Fibroblast of mammary gland (primary cell): ENCODE measurements at regions not wholly inside any gene's neighbourhood (a gene's known extent, or its start where the extent isn't known, plus 50 kb on each side); places are given as distances from the start of the nearest gene placed in this dataset.
A peak's percentile ranks its signal among the peaks of the same experiment; 100 is the strongest.

Experiments used
- DNase-seq: peaks from one replicate; pipeline ENCODE4 v3.0.0-alpha.2; 2010; ENCODE audit warnings: low read depth
- H3K4me3 ChIP-seq: 2 replicates; pipeline ENCODE4 v1.5.1; 2011; ENCODE audit warnings: low read depth, mild to moderate bottlenecking, low read length, moderate library complexity; ENCODE audit not compliant: control insufficient read depth
- TF ChIP-seq, protein P1 (sequence below): conservative IDR thresholded peaks from 2 replicates; pipeline ENCODE4 v1.5.1; 2011; ENCODE audit warnings: low read depth, low read length, inconsistent platforms; ENCODE audit not compliant: control insufficient read depth, insufficient read depth

DNA sequence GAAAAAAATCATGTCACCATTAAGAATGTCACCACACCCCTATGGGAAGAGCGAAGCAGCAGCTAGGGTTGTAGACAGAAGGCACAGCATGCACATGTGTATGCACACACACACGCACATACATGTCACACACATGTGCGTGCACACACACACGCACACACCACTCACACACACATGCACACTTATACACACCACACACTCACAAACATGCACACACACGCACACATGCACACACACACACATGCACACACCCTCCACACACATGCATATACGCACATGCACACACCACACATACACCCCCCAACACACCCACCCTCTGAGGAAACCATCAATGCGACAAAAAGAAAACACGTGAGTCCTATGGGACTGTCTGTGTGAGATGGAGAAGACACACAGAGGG, 205.4 kb downstream of the ENGASE start:
- H3K4me3 ChIP-seq = no peak overlapping the region
- DNase-seq = no peak
- TF ChIP-seq, protein P1, sequence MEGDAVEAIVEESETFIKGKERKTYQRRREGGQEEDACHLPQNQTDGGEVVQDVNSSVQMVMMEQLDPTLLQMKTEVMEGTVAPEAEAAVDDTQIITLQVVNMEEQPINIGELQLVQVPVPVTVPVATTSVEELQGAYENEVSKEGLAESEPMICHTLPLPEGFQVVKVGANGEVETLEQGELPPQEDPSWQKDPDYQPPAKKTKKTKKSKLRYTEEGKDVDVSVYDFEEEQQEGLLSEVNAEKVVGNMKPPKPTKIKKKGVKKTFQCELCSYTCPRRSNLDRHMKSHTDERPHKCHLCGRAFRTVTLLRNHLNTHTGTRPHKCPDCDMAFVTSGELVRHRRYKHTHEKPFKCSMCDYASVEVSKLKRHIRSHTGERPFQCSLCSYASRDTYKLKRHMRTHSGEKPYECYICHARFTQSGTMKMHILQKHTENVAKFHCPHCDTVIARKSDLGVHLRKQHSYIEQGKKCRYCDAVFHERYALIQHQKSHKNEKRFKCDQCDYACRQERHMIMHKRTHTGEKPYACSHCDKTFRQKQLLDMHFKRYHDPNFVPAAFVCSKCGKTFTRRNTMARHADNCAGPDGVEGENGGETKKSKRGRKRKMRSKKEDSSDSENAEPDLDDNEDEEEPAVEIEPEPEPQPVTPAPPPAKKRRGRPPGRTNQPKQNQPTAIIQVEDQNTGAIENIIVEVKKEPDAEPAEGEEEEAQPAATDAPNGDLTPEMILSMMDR = no peak

DNA sequence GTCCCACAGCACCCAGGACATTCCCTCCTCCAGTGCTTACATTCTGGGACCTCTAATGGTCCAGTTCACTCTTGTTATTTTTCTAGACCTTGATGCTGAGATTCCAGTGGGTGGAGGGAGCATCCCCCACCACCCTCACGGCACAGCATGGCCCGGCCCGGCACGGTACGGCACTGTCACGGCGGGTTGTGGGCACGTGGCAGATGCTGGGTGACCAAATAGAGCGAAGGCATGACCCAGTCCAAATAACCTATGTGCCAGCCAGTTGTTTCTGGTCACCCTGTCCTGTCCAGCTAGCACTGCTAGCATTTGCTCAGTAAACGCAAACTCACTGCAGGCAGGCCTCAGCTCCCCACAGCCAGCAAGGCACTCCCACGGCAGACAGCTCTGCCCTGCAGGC, 204.7 kb downstream of the ENGASE start:
- DNase-seq = no peak
- no peak overlapping the region for H3K4me3 ChIP-seq
- TF ChIP-seq, protein P1 = no peak

DNA sequence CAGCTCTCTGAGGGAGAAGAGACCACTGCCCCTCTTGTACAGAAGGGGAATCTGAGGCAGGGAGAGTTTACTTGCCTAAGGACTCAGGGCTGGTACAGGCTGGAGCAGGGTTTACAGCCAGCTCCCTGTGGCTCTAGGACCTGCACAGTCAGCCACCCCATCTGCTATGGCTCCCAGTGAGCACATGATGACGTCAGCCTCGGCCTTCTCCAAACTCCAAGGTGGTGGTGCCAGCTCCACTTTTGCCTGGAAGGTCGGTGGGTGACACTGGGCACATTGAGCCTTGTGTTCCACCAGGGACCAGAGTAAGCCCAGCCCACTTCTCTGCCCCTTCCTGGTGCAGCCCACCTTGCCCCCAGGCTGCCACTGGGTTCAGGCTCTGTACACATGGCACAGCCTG, 202.2 kb downstream of the ENGASE start:
- TF ChIP-seq, protein P1 = no peak
- H3K4me3 ChIP-seq = no peak overlapping the region
- no peak for DNase-seq

DNA sequence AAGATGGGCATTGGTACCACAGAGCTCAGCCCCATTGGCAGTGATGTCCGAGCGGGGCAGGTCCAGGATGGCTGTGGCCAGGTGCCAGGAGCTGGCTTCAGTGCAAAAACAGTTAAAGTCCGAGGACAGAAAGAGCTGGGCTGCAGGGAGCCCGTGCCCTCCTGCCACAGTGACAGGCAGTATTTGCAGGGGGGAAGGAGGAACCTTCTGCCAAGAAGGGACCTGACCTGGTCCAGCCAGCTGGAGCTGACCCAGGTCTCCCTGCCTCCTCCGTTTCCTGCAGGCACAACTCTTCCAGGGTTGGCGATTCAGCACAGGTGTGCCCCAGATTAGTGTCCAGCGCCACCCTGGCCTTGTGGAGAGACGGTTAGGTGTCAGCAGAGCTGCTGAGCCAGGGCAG, 199.0 kb downstream of the ENGASE start:
- no peak for DNase-seq
- no peak overlapping the region for H3K4me3 ChIP-seq
- TF ChIP-seq, protein P1 = no peak

DNA sequence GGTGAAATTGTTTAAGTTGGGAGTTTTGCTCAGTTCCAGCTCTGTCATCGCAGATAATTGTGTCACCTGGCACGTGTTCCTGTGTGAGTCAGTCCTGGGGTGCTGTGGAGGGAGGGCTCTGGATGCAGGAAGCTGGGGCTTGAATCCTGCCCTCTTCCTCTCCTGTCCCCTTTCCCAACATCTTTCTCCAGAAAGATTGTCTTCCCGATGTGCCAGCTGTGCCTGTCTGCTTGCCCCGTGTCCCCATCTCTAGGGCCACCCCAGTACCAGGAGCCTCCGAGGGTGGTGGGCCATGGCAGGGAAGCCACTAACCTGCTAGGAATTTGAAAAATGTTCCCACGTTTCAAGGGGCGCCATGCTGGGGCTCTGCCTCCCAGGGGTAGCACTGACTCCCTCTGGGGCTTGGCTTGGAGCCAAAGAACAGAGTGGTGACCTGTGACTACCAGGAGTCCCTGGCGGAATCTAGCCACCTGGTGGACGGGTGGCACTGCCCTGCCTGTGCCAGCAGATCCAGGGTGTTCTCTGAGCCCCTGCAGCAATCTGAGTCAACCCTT, 198.1 kb downstream of the ENGASE start:
- DNase-seq = peak; percentile 17
- H3K4me3 ChIP-seq = no peak overlapping the region
- TF ChIP-seq, protein P1 = no peak

DNA sequence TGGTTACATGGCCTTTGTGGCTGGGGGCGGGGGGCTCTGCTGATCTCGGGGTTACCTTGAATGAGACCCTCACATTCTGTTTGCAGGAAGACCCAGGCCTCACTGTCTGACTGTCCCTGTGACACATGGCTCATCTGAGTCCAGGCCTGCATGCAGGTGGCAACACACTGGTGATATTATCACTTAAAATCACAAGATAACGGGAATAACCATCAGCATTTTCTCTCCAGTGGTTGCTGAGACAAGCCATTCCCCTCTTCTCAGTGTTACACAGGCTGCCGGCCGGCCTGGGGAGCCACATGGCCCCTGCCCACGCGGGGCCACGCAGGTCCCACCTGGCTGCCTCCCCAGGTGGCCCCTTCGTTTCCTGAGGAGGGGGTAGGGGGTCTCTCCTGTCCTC, 197.6 kb downstream of the ENGASE start:
- no peak overlapping the region for H3K4me3 ChIP-seq
- no peak for DNase-seq
- TF ChIP-seq, protein P1 = no peak

DNA sequence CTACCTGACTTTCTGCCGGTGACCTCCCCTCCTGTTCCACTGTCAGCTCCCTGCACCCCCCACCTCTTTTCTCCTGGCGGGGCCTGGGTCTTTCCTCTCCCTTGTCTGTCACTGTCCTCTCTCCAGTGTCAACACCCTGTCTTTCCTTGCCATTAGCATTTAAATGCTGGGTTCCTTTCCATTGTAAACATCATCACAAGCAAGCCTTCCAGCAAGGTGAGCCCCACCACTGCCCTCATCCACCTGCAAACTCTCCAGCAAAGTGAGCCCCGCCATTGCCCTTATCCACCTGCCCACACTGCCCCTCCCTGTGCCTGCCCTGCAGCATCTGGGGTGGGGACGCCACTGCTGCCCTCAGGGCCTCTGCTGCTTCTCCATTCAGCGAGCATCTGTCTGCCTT, 195.0 kb downstream of the ENGASE start:
- no peak overlapping the region for H3K4me3 ChIP-seq
- TF ChIP-seq, protein P1 = no peak
- no peak for DNase-seq
